KBM-7 (cell line): ENCODE measurements at regions not wholly inside any gene's neighbourhood (a gene's known extent, or its start where the extent isn't known, plus 50 kb on each side); places are given as distances from the start of the nearest gene placed in this dataset.
"Not testable (repeated sequence)": the region's sequence is repeated elsewhere in the genome, so short reads cannot be mapped to it uniquely, and the experiment has no call there.

Experiments used
- DNase-seq: peaks from one replicate; pipeline ENCODE4 v3.0.0-alpha.2; 2015
- in situ Hi-C: fragments of 300-500 bp; cut with MboI; formaldehyde crosslinking; loops from 2 replicates; pipeline ENCODE4 v1.14.3; 2020; ENCODE audit warnings: low sequenced_read_pairs, low pct_unique_long_range_greater_than_20kb, mixed read lengths

GRCh38 chr16:62883509-62883908 lies 847.3 kb upstream of the CDH8 start:
- in situ Hi-C loops = no loop called here
- DNase-seq = no peak

GRCh38 chr16:62882552-62883221 lies 846.4 kb upstream of the CDH8 start:
- no peak for DNase-seq
- in situ Hi-C loops = no loop called here

DNA sequence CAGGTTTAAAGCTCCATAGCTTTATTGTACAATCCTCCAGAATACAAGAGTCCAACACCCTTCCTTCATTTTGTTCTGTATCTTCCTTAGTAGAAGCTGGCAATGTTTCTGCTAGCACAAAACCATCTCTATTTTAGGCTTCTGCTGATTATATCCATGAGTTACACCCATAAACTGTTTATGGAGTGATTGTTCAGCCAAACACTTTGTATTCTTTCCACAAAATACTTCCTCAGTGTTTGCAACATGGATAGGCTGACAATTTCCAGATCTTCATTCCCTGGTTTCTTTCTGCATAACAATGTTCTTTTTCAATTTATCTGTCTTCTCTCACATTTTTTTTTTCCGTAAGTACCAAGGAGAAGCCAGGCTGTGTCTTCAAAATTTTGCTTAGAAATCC lies 839.9 kb upstream of the CDH8 start:
- DNase-seq = no peak
- in situ Hi-C loops = no loop called here

GRCh38 chr16:62872339-62872738 lies 836.1 kb upstream of the CDH8 start:
- no peak for DNase-seq

GRCh38 chr16:62870554-62870953 lies 834.3 kb upstream of the CDH8 start:
- in situ Hi-C loops = no loop called here
- DNase-seq = peak; percentile 2

More at GRCh38 chr16:62872339-62872738, 836.1 kb upstream of the CDH8 start:
- in situ Hi-C loops = no loop called here

DNA sequence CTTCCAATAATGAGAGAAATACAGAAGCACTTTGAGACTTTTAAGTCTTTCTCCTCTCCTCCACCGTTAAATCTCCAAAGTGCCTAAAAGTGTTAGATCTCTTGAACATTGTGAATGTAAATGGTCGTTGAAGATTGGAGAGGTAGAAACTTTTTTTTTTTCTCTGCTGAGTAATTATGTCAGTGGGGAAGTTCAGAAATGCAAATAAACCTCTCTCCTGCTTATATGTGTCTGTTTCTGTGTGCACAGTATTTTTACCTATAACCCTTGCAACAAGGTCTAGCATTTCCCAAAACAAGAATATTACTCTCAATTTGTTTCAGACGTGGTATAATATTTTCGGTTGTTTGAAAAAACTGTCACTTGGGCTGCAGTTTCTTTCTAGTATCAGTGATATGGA lies 833.6 kb upstream of the CDH8 start:
- in situ Hi-C loops = no loop called here
- no peak for DNase-seq

- no peak for DNase-seq
- in situ Hi-C loops = no loop called here
Measured at GRCh38 chr16:62863139-62863538, 826.9 kb upstream of the CDH8 start.

DNA sequence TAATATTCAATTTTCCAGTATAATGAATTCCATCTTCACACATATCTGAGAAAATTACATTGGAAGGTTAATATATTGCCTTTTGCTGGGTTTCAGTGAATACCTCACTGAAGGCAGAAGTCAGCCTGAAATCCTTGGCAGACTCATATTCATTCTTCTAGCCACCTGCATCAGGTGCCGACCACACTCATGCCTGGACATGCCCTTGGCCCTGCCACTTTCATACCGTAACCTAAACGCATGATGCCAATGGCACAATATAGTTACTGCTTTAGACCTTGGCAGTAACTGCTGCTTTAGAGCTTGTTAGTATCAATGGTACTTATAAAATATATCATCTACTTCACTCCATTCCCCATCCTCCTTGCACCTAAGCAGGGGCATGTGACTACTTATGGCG lies 817.6 kb upstream of the CDH8 start:
- in situ Hi-C loops = no loop called here

DNA sequence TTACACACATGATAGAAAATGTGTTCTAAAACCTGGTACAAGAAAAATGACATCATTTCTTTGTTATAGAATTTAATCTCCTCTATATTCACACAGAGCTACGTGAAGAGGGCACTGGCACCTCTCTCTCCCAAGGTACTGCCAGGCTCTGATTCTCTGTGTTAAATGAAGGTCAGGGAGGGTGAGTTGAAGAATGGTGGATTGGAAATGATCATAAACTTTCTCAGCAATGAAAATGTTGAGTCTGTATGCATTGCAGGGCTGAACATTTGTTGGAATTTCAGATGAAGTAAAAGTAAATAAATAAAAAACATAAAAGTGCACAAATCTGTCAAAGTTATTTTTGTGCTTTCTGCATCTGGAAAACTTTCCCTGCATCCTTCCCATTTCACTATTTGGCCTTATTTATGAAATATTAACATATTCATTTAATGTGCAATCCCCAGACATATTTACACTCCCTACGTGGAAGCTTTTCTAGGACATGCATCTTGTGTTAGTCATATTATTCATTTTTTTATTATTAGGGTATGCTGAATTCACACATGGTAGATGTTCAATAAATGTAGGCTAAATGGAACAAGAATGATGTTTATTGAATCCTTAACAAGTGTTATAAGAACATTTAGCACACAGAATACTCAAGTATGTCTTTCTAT lies 810.3 kb upstream of the CDH8 start:
- DNase-seq = no peak
- in situ Hi-C loops = no loop called here

More for the DNA sequence above, 817.6 kb upstream of the CDH8 start:
- DNase-seq = no peak

DNA sequence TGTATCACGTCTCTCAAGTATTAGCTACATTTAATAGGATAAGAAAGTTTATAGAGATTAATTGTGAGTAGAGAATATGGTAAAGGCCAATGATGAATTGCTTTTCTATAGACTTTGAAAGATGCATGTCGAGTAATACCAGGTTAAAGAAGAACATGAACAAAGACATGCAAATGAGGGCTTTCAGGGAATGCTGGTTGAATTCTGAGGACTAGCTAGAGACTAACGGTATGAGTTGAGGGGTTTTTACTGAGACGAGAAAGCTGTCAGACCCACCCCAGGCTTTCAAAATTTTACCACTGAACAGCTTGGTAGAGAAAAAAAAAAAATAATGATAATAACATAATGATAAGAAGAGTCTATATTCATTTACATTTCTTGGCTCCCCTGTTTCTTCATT lies 796.0 kb upstream of the CDH8 start:
- in situ Hi-C loops = no loop called here

GRCh38 chr16:62831235-62831850 lies 795.1 kb upstream of the CDH8 start:
- in situ Hi-C loops = no loop called here
- DNase-seq = no peak

More for the DNA sequence above, 796.0 kb upstream of the CDH8 start:
- DNase-seq = no peak

GRCh38 chr16:62829607-62830006 lies 793.4 kb upstream of the CDH8 start:
- peak; percentile 11 for DNase-seq
- in situ Hi-C loops = no loop called here

- no peak for DNase-seq
- in situ Hi-C loops = no loop called here
Measured at GRCh38 chr16:62829084-62829483, 792.8 kb upstream of the CDH8 start.

DNA sequence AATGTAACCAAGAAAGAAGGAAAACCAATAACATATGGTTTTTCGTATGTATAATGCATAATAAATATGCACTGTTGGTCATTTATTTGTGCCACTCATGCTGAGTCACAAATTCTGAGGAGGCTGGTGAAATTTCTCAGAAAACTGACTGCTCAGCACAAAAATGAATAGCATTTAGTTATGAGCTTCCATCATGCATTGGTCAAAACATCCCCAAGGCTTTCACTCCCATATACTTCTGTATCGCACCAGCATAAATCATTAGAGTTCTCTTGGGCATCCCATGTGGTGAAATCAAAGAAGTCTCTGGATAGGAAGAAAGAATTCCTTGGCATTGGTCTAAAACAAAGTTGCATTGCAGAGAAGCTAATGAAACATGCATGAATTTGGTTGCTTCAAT lies 785.6 kb upstream of the CDH8 start:
- in situ Hi-C loops = no loop called here
- no peak for DNase-seq

DNA sequence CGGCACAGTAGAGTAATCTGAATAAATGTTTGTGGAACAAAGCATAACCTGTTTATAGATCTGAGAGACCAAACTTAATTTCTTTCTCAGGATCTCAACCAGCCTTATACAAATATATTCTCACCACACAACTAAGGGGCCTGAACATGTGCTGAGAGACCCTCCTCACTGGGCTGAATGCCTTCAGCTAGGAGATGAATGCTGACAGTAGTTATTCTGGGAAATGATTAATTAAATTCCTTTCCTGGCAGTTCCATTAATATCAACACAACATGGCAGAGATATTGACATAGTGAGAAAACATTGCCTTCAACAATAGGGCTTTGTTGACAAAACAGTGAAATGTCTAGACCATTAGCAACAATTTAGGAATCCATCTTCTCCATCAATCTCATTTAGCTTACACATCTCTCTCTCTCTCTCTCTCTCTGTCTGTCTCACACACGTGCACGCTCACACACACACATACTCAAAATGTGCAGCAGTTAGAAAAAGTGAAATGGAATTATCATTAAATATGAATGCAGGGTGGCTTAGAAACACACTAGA lies 780.8 kb upstream of the CDH8 start:
- in situ Hi-C loops = no loop called here

DNA sequence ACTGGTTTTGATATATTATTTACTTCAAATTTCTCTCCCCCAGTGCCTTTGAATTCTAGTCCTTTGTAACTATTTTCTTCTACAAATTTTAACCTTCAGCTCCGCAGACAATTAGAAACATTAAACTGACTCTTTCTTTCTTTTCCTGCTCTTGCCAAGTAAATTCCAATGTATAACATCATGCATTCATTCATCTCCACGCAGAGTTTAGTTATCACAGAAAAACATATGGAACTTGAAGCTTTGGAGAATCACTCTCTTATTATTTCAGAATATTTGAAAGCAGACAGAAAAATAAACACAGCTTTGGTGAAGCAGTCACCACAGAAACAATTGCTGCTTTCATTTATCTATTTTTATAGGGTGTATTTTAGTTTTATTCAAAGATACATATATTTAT lies 778.7 kb upstream of the CDH8 start:
- DNase-seq = no peak
- in situ Hi-C loops = no loop called here

More for the DNA sequence above, 780.8 kb upstream of the CDH8 start:
- no peak for DNase-seq

DNA sequence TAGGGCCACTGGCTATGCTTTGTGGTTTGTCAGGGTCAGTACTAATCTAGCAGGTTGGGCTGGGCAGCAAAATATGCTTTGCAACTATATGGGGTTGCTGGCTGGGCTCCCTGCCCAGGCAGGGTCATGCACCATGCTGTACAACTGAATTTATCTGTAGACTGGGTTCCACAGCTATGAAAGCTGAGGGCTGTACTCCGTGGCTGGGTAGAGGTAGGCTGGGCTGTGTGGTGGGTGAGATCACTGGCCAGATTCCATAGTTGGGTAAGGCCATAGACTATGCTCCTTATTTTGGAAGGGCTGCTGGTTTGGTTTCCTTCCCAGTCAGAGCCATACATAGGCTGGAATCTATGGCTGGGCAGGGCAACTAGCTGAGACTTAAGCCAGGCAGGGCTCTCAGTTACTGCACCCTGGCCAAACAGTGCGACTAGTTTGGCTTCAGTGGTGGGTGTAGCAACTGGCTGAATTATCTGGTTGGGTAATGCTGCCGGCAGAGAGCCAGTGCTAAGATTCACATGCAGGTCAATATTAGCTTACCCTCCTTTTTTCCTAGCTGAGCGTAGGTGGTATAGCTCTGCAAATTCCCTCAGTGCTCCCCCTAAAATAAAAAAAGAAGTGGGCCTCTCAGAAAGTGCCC lies 769.1 kb upstream of the CDH8 start:
- DNase-seq = no peak
- in situ Hi-C loops = no loop called here

DNA sequence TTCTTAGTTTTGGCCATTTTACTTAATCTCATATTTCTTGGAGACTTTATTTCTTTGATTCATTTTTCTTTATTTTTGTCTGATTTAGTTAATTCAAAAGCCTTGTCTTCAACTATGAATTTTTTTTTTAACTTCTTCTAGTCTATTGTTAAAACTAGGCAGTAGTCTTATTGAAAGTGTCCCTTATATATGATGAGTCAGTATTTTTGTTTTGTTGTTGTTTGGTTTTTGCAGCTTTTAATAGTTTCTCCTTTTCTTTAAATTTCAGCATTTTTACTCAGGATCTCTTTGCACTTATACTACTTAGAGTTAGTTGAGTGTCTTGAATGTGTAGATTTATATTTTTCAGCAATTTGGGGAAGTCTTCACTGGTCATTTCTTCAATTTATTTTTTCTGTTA lies 758.5 kb upstream of the CDH8 start:
- in situ Hi-C loops = no loop called here
- DNase-seq = no peak

DNA sequence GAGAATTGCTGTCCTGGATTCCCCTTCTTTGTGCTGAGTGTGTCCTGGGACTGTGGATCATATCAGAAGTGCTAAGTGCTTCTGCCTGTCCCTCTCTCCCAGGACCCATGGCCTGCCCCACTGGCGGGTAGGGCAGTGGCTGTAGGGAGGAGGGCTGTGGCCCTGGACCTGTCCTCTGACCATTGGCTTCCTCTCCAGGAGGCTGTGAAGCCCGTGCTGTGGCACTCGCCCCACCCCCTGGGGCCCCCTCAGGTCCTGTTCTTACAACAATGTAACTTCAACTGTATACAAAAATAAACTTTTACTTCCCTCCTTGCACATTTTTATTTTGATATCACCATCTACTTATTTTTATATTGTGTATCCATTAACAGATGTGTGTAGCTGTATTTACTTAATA lies 743.8 kb upstream of the CDH8 start:
- DNase-seq, in situ Hi-C loops: not testable (repeated sequence)

- in situ Hi-C loops = no loop called here
Measured at GRCh38 chr16:62764572-62764971, 728.3 kb upstream of the CDH8 start.

More at GRCh38 chr16:62764572-62764971, 728.3 kb upstream of the CDH8 start:
- DNase-seq = no peak
